Heart right ventricle (tissue), 16 donors: ENCODE measurements at regions not wholly inside any gene's neighbourhood (a gene's known extent, or its start where the extent isn't known, plus 50 kb on each side); places are given as distances from the start of the nearest gene placed in this dataset.

Experiments
- ATAC-seq, 8 donors: fragments of 200-7000 bp; cut with Tn5 transposase; one replicate each; pipeline ENCODE4 v1.9.1; 2020; ENCODE audit warnings: mild to moderate bottlenecking in 8 of 8, moderate library complexity in 8 of 8, moderate number of reproducible peaks in 1 of 8
- DNase-seq, 2 donors: peaks; one replicate each; pipeline ENCODE4 v3.0.0-alpha.2; 2020
- H3K27ac ChIP-seq, 10 donors: fragments of 200-600 bp; sonication (generic) in 2 of 10; one replicate each; pipeline versions ENCODE4 v1.5.0 to v1.8.0; 2020 to 2022; ENCODE audit warnings: mild to moderate bottlenecking in 3 of 10
- H3K27me3 ChIP-seq, 7 donors: fragments of 200-600 bp; one replicate each; pipeline ENCODE4 v1.8.0; 2021 to 2022; ENCODE audit warnings: mild to moderate bottlenecking in 2 of 7
- H3K36me3 ChIP-seq, 9 donors: fragments of 200-600 bp; sonication (generic) in 1 of 9; one replicate each; pipeline versions ENCODE4 v1.5.0 to v1.8.0; 2020 to 2022; ENCODE audit warnings: mild to moderate bottlenecking in 2 of 9
- H3K4me1 ChIP-seq, 9 donors: fragments of 200-600 bp; sonication (generic) in 1 of 9; one replicate each; pipeline versions ENCODE4 v1.5.0 to v1.8.0; 2020 to 2022; ENCODE audit warnings: mild to moderate bottlenecking in 4 of 9
- H3K4me3 ChIP-seq, 10 donors: fragments of 200-600 bp; sonication (generic) in 2 of 10; one replicate each; pipeline versions ENCODE4 v1.5.0 to v1.8.0; 2020 to 2022; ENCODE audit warnings: mild to moderate bottlenecking in 7 of 10, moderate library complexity in 2 of 10
- H3K9me3 ChIP-seq, 11 donors: fragments of 200-600 bp in 10 of 11; sonication (generic) in 2 of 11; one replicate each; pipeline versions ENCODE4 v1.5.0 to v1.8.0; 2013 to 2022; ENCODE audit warnings: mild to moderate bottlenecking in 2 of 11, control low read depth in 1 of 11, moderate library complexity in 1 of 11
- CTCF ChIP-seq, 9 donors: fragments of 200-600 bp; sonication (generic) in 2 of 9; IDR thresholded peaks; one replicate each; pipeline versions ENCODE4 v1.5.0 to v1.8.0; 2021 to 2022; ENCODE audit warnings: antibody characterized with exemption in 9 of 9, mild to moderate bottlenecking in 5 of 9, moderate library complexity in 1 of 9
- WGBS, 2 donors: extraction: QIAGEN DNeasy Blood & Tissue Kit; methylation state at CpG; one replicate each; pipeline ENCODE4 v1.1.7; 2013; ENCODE audit warnings: inconsistent platforms in 1 of 2; 5-methylcytosine and 5-hydroxymethylcytosine counted together
- intact Hi-C, 10 donors: fragments of 100-400 bp; cut with DNase I; formaldehyde crosslinking; loops; one replicate each; pipeline versions ENCODE4 v1.11.1 to v1.14.2; 2022
- donor health status: Arrhythmogenic right ventricular cardiomyopathy.
- donor health status: ischemic (EF 13 %, LVEDD 7.1; RV severe dilation, severe dysfunction).
- donor health status: healthy with polysubstance abuse.
- donor health status: DM: no; HTN: yes; CAD: no.
- donor health status: DM: no; HTN: no; CAD: no.
- donor health status: ischemic (EF 25% LVEDD 6.9; RV normal size, moderate dysfunction).
- donor health status: ischemic (EF 25% LVEDD 5.7; RV mildly dilated, moderate dysfunction).
- donor health status: healthy.
- donor health status: DM: yes; HTN: yes; CAD: no.
- donor health status: Ischemic cardiomyopathy.
- donor health status: ischemic (EF 35%, LVEDD 5.7; RV mildly dilated, moderate dysfunction).
- donor health status: nonischemic (EF 11% LVEDD 7.7; RV severe dilation, severe dysfunction).
- donor health status: DM: yes; HTN: yes; CAD: no.
- donor health status: PGD.
- donor health status: ischemic (EF 29% LVEDD 5.4; RV normal size, mild dysfunction).
- donor health status: nonischemic (EF 23%, LVEDD 6.1; RV moderate dilation, normal function).

GRCh38 chr5:167969998-167970397 is 321.4 kb upstream of the WWC1 start:
- Histone ChIP-seq H3K27me3 (no peaks in the 10 kb centered on the region), H3K27ac (no peak overlapping the region)
- 57 to 74% methylated on average over 4 of the region's 4 CpGs for WGBS, 2 donors

DNA sequence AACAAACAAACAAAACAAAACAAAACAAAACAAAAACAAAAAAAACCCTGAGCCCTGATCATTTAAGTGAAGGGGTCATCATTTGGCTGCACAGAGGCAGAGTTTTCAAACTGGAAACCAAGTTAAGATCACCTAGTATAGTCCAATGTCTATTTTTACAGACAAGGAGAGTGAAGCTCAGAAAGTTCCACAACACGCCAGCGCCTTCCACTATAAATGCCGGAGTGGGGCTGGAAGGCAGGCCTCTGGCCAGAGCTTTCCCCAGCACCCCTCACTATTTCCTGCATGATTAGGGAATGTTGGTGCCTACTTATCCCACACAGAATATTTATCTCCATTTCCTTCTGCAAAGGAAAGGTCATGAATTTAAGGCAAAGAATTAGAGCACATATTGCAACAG is 319.7 kb upstream of the WWC1 start:
- no peak for TF ChIP-seq CTCF (IDR thresholded peaks at IDR 0.05)
- Histone ChIP-seq H3K36me3 (no peaks in the 10 kb centered on the region), H3K27me3 (no peaks in the 10 kb centered on the region), H3K4me1 (peaks cover 0 to 47% (median 15%) of the 10 kb centered on the region in 9 donors), H3K4me3 (no peak overlapping the region), H3K9me3 (no peaks in the 10 kb centered on the region), H3K27ac (peak overlapping the region in 3 of 10 donors; percentile 3 to 52 (median 48))
- ATAC-seq (peak; percentile 25 to 81 (median 69)), DNase-seq (no peak)
- intact Hi-C loops = no loop called here
- 28 to 58% methylated on average over 3 of the region's 3 CpGs for WGBS, 2 donors

More at GRCh38 chr5:167969998-167970397, 321.4 kb upstream of the WWC1 start:
- Histone ChIP-seq H3K9me3 (no peaks in the 10 kb centered on the region), H3K4me3 (no peak overlapping the region), H3K36me3 (no peaks in the 10 kb centered on the region), H3K4me1 (peaks cover 0 to 56% (median 18%) of the 10 kb centered on the region in 9 donors)
- ATAC-seq (no peak), DNase-seq (no peak)
- intact Hi-C loops = no loop called here
- no peak for TF ChIP-seq CTCF (IDR thresholded peaks at IDR 0.05)

GRCh38 chr5:167973126-167973525 is 318.3 kb upstream of the WWC1 start:
- peaks cover 0 to 33% (median 5%) of the 10 kb centered on the region in 9 donors for H3K4me1 ChIP-seq
- intact Hi-C loops = no loop called here
- DNase-seq (no peak), ATAC-seq (no peak)
- H3K27ac ChIP-seq = peak overlapping the region in 2 of 10 donors; percentile 9 to 46
- no peaks in the 10 kb centered on the region for H3K27me3 ChIP-seq
- no peak for TF ChIP-seq CTCF (IDR thresholded peaks at IDR 0.05)
- H3K36me3 ChIP-seq = no peaks in the 10 kb centered on the region
- no peak overlapping the region for H3K4me3 ChIP-seq
- H3K9me3 ChIP-seq = no peaks in the 10 kb centered on the region
- WGBS, 2 donors = 88 to 90% methylated on average over 4 of the region's 4 CpGs

- no peaks in the 10 kb centered on the region for H3K27me3 ChIP-seq
- TF ChIP-seq CTCF (IDR thresholded peaks at IDR 0.05) = no peak
- H3K27ac ChIP-seq = no peak overlapping the region
- DNase-seq = no peak
- ATAC-seq = no peak
- intact Hi-C loops = no loop called here
- no peaks in the 10 kb centered on the region for H3K36me3 ChIP-seq
- H3K9me3 ChIP-seq = no peaks in the 10 kb centered on the region
- no peak overlapping the region for H3K4me3 ChIP-seq
- 44 to 86% methylated on average over 1 of the region's 1 CpG for WGBS, 2 donors
- H3K4me1 ChIP-seq = peaks cover 0 to 35% (median 5%) of the 10 kb centered on the region in 9 donors
Measured at GRCh38 chr5:167984951-167985350, 306.5 kb upstream of the WWC1 start.
